HEK293 (cell line): ENCODE measurements at regions not wholly inside any gene's neighbourhood (a gene's known extent, or its start where the extent isn't known, plus 50 kb on each side); places are given as distances from the start of the nearest gene placed in this dataset.

Experiments
- CTCF ChIA-PET: fragments of 350-600 bp; formaldehyde crosslinking; extraction: SDS; loops from one replicate; lab custom pipeline; 2021; ENCODE audit warnings: antibody characterized with exemption; lab: Yijun Ruan, JAX
- POLR2A ChIA-PET: fragments of 300-600 bp; formaldehyde crosslinking; extraction: SDS; loops from one replicate; lab custom pipeline; 2020; ENCODE audit warnings: antibody characterized with exemption, inconsistent platforms; lab: Yijun Ruan, JAX
- H3K27ac ChIP-seq: fragments of 200-500 bp; sonication (Bioruptor generic); 2 replicates; pipeline ENCODE4 v1.5.1; 2014; ENCODE audit warnings: low read depth, low read length, control low read depth, inconsistent platforms; ENCODE audit errors: extremely low read depth
- H3K36me3 ChIP-seq, 2 experiments: fragments of 200-500 bp in 1 of 2; sonication (Bioruptor generic) in 1 of 2; 1 replicate in 1 of 2; 2 replicates in 1 of 2; pipeline ENCODE4 v1.5.1; 2014 to 2017; ENCODE audit warnings: inconsistent platforms in 2 of 2, low read length in 2 of 2; ENCODE audit not compliant: control insufficient read depth in 2 of 2, insufficient read depth in 1 of 2
- H3K4me1 ChIP-seq: fragments of 200-500 bp; sonication (Bioruptor generic); 2 replicates; pipeline ENCODE4 v1.5.1; 2014; ENCODE audit warnings: mild to moderate bottlenecking, low read length, inconsistent platforms; ENCODE audit not compliant: control insufficient read depth, insufficient read depth
- H3K4me3 ChIP-seq: 2 replicates; pipeline ENCODE4 v1.5.1; 2011; ENCODE audit warnings: low read depth, mild to moderate bottlenecking, control low read depth, low read length, moderate library complexity
- H3K9me3 ChIP-seq: fragments of 200-500 bp; sonication (Bioruptor generic); 2 replicates; pipeline ENCODE4 v1.5.1; 2014; ENCODE audit warnings: low read depth, low read length, inconsistent platforms; ENCODE audit not compliant: control insufficient read depth, insufficient read depth
- HOXD13 ChIP-seq: sonication (generic); formaldehyde crosslinking; IDR thresholded peaks from 2 replicates; pipeline ENCODE4 v1.8.0; 2022; ENCODE audit warnings: missing genetic modification reagents, borderline replicate concordance
- KLF8 ChIP-seq: fragments of 450-650 bp; formaldehyde crosslinking; IDR thresholded peaks from 2 replicates; pipeline ENCODE4 v1.5.1; 2016; ENCODE audit warnings: missing biosample characterization, missing genetic modification characterization
- MEIS1 ChIP-seq: sonication (generic); formaldehyde crosslinking; IDR thresholded peaks from 2 replicates; pipeline ENCODE4 v1.8.1; 2022; ENCODE audit warnings: missing genetic modification reagents, mild to moderate bottlenecking, borderline replicate concordance
- SCRT1 ChIP-seq: fragments of 450-650 bp; formaldehyde crosslinking; IDR thresholded peaks from 2 replicates; pipeline ENCODE4 v1.5.1; 2016; ENCODE audit warnings: missing biosample characterization, missing genetic modification characterization, borderline replicate concordance
- SCRT2 ChIP-seq: fragments of 450-650 bp; formaldehyde crosslinking; IDR thresholded peaks from 2 replicates; pipeline ENCODE4 v1.5.1; 2016; ENCODE audit warnings: missing biosample characterization, missing genetic modification characterization
- SETDB1 ChIP-seq: IDR thresholded peaks from one replicate; pipeline ENCODE4 v1.6.1; 2017; ENCODE audit warnings: mild to moderate bottlenecking, low read length, moderate library complexity, mixed read lengths; ENCODE audit not compliant: insufficient read length
- TRIM28 ChIP-seq: IDR thresholded peaks from 2 replicates; pipeline ENCODE4 v1.6.1; 2011; ENCODE audit warnings: low read length, control low read depth, borderline replicate concordance
- WT1 ChIP-seq: fragments of 450-650 bp; formaldehyde crosslinking; IDR thresholded peaks from 2 replicates; pipeline ENCODE4 v1.5.1; 2016; ENCODE audit warnings: missing biosample characterization, missing genetic modification characterization
- ZBTB21 ChIP-seq: fragments of 450-650 bp; formaldehyde crosslinking; IDR thresholded peaks from 2 replicates; pipeline ENCODE4 v1.5.1; 2017; ENCODE audit warnings: missing biosample characterization, missing genetic modification characterization
- ZBTB48 ChIP-seq: fragments of 450-650 bp; formaldehyde crosslinking; IDR thresholded peaks from 2 replicates; pipeline ENCODE4 v1.5.1; 2016; ENCODE audit warnings: missing biosample characterization, missing genetic modification characterization
- ZFHX2 ChIP-seq: fragments of 450-650 bp; formaldehyde crosslinking; conservative IDR thresholded peaks from 2 replicates; pipeline ENCODE4 v1.5.1; 2016; ENCODE audit warnings: missing biosample characterization, missing genetic modification characterization
- ZIC2 ChIP-seq: fragments of 450-650 bp; formaldehyde crosslinking; IDR thresholded peaks from 2 replicates; pipeline ENCODE4 v1.5.1; 2016; ENCODE audit warnings: missing biosample characterization, missing genetic modification characterization
- ZNF133 ChIP-seq: fragments of 450-650 bp; formaldehyde crosslinking; IDR thresholded peaks from 2 replicates; pipeline ENCODE4 v1.5.1; 2016; ENCODE audit warnings: missing biosample characterization, missing genetic modification characterization
- ZNF175 ChIP-seq: fragments of 450-650 bp; formaldehyde crosslinking; IDR thresholded peaks from 2 replicates; pipeline ENCODE4 v1.5.1; 2016; ENCODE audit warnings: missing biosample characterization, missing genetic modification characterization
- ZNF19 ChIP-seq: fragments of 450-650 bp; formaldehyde crosslinking; IDR thresholded peaks from 2 replicates; pipeline ENCODE4; 2016; ENCODE audit warnings: missing biosample characterization, missing genetic modification characterization, low read depth
- ZNF324 ChIP-seq: fragments of 450-650 bp; formaldehyde crosslinking; IDR thresholded peaks from 2 replicates; pipeline ENCODE4 v1.5.1; 2016; ENCODE audit warnings: missing biosample characterization, missing genetic modification characterization
- ZNF416 ChIP-seq: fragments of 450-650 bp; formaldehyde crosslinking; IDR thresholded peaks from 2 replicates; pipeline ENCODE4 v1.5.1; 2016; ENCODE audit warnings: missing biosample characterization, missing genetic modification characterization
- ZNF521 ChIP-seq: fragments of 450-650 bp; formaldehyde crosslinking; IDR thresholded peaks from 2 replicates; pipeline ENCODE4 v1.5.1; 2017; ENCODE audit warnings: missing biosample characterization, mild to moderate bottlenecking, missing genetic modification characterization
- ZNF530 ChIP-seq: fragments of 450-650 bp; formaldehyde crosslinking; IDR thresholded peaks from 2 replicates; pipeline ENCODE4 v1.5.1; 2016; ENCODE audit warnings: low read depth, missing biosample characterization, missing genetic modification characterization
- ZNF629 ChIP-seq: fragments of 450-650 bp; formaldehyde crosslinking; IDR thresholded peaks from 2 replicates; pipeline ENCODE4 v1.5.1; 2017; ENCODE audit warnings: missing biosample characterization, missing genetic modification characterization
- ZNF658 ChIP-seq: fragments of 450-650 bp; formaldehyde crosslinking; IDR thresholded peaks from 2 replicates; pipeline ENCODE4; 2016; ENCODE audit warnings: missing biosample characterization, missing genetic modification characterization
- ZNF660 ChIP-seq: fragments of 450-650 bp; IDR thresholded peaks from 2 replicates; pipeline ENCODE4 v1.5.1; 2018; ENCODE audit warnings: missing biosample characterization, mild to moderate bottlenecking, missing genetic modification characterization
- ZNF76 ChIP-seq: fragments of 450-650 bp; formaldehyde crosslinking; IDR thresholded peaks from 2 replicates; pipeline ENCODE4; 2016; ENCODE audit warnings: low read depth, missing biosample characterization, missing genetic modification characterization, borderline replicate concordance
- ZNF776 ChIP-seq: fragments of 450-650 bp; formaldehyde crosslinking; IDR thresholded peaks from 2 replicates; pipeline ENCODE4 v1.5.0; 2017; ENCODE audit warnings: missing biosample characterization, missing genetic modification characterization, borderline replicate concordance
- ZSCAN30 ChIP-seq: fragments of 450-650 bp; IDR thresholded peaks from 2 replicates; pipeline ENCODE4 v1.5.1; 2018; ENCODE audit warnings: missing biosample characterization, mild to moderate bottlenecking, missing genetic modification characterization, moderate library complexity
- TF ChIP-seq, protein P1 (sequence below): fragments of 450-650 bp; formaldehyde crosslinking; IDR thresholded peaks from 2 replicates; pipeline ENCODE4 v1.5.1; 2016; ENCODE audit warnings: missing biosample characterization, missing genetic modification characterization
- TF ChIP-seq, protein P2 (sequence below): fragments of 450-650 bp; formaldehyde crosslinking; IDR thresholded peaks from 2 replicates; pipeline ENCODE4; 2016; ENCODE audit warnings: missing biosample characterization, missing genetic modification characterization
- TF ChIP-seq, protein P3 (sequence below): sonication (generic); formaldehyde crosslinking; IDR thresholded peaks from 2 replicates; pipeline ENCODE4 v1.8.1; 2022; ENCODE audit warnings: mild to moderate bottlenecking, moderate library complexity, missing genetic modification reagents
- TF ChIP-seq, protein P4 (sequence below): fragments of 450-650 bp; formaldehyde crosslinking; IDR thresholded peaks from 2 replicates; pipeline ENCODE4 v1.5.1; 2017; ENCODE audit warnings: missing biosample characterization, missing genetic modification characterization

DNA sequence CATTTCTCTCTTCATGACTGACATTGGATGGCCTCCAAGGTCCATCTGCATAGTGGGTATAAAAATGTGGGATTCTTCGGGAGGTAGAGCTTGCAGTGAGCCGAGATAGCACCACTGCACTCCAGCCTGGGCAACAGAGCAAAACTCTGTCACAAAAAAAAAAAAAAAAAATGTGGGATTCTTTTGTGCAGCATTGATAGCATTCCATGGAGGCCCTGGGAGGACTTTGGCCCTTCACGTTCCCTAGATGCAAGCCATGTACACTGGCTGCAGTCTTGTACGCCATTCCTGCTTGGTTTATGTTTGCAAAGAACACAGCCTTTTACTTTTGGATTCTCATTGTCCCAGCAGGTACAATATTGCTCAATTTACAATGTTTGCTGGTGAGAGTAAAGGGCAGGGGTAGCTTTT is 157.8 kb downstream of the SLCO4C1 start:
- Histone ChIP-seq H3K4me1 (no peaks in the 10 kb centered on the region), H3K4me3 (no peak overlapping the region), H3K36me3 (no peaks in the 10 kb centered on the region), H3K9me3 (no peaks in the 10 kb centered on the region), H3K27ac (no peak overlapping the region)
- TF ChIP-seq KLF8 (tag by site-specific recombination): no peak
- no peak for TF ChIP-seq MEIS1
- TF ChIP-seq, protein P1, sequence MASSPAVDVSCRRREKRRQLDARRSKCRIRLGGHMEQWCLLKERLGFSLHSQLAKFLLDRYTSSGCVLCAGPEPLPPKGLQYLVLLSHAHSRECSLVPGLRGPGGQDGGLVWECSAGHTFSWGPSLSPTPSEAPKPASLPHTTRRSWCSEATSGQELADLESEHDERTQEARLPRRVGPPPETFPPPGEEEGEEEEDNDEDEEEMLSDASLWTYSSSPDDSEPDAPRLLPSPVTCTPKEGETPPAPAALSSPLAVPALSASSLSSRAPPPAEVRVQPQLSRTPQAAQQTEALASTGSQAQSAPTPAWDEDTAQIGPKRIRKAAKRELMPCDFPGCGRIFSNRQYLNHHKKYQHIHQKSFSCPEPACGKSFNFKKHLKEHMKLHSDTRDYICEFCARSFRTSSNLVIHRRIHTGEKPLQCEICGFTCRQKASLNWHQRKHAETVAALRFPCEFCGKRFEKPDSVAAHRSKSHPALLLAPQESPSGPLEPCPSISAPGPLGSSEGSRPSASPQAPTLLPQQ (tag by site-specific recombination): no peak
- no peak for TF ChIP-seq ZNF629 (tag by site-specific recombination)
- no peak for TF ChIP-seq SCRT2 (tag by site-specific recombination)
- TF ChIP-seq ZBTB48 (tag by site-specific recombination): no peak
- TF ChIP-seq ZNF658: no peak
- no peak for TF ChIP-seq SCRT1 (tag by site-specific recombination)
- no peak for TF ChIP-seq ZNF660
- TF ChIP-seq ZNF175 (tag by site-specific recombination): no peak
- TF ChIP-seq ZNF76: no peak
- TF ChIP-seq ZNF19: no peak
- TF ChIP-seq ZNF133 (tag by site-specific recombination): no peak
- TF ChIP-seq ZIC2 (tag by site-specific recombination): no peak
- TF ChIP-seq, protein P2, sequence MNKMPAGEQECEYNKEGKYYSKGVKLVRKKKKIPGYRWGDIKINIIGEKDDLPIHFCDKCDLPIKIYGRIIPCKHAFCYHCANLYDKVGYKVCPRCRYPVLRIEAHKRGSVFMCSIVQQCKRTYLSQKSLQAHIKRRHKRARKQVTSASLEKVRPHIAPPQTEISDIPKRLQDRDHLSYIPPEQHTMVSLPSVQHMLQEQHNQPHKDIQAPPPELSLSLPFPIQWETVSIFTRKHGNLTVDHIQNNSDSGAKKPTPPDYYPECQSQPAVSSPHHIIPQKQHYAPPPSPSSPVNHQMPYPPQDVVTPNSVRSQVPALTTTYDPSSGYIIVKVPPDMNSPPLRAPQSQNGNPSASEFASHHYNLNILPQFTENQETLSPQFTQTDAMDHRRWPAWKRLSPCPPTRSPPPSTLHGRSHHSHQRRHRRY (tag by site-specific recombination): no peak
- CTCF ChIA-PET: no interaction called here
- POLR2A ChIA-PET: interaction anchor here (0.7 kb wide), 1 partner anchor 1146 kb away, joined by 3 read pairs; no protein-coding TSS in a partner anchor

DNA sequence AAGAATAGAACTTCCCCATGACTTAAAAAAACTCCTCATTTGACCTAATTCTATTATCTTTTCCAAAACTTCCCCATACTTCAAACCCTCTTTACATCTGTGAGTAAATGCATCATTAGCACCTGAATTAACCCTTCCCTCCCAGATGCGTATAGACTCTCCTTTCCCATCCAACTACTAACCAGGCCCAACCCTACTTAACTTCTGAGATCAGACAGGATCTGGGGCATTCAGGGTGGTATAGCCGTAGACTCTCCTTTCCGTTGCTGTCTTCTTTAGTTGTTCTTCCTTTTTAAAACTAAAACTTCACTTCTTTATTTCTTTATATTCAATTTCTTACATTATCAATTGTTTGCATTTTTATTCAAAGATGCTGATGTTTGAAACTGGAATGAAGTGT is 165.2 kb downstream of the SLCO4C1 start:
- POLR2A ChIA-PET: no interaction called here
- H3K36me3 ChIP-seq: no peaks in the 10 kb centered on the region
- CTCF ChIA-PET: no interaction called here
- H3K9me3 ChIP-seq: no peaks in the 10 kb centered on the region
- H3K4me1 ChIP-seq: no peaks in the 10 kb centered on the region
- H3K4me3 ChIP-seq: no peak overlapping the region
- H3K27ac ChIP-seq: no peak overlapping the region
- TF ChIP-seq ZNF19: no peak
- TF ChIP-seq, all 188 proteins: peak for 0

DNA sequence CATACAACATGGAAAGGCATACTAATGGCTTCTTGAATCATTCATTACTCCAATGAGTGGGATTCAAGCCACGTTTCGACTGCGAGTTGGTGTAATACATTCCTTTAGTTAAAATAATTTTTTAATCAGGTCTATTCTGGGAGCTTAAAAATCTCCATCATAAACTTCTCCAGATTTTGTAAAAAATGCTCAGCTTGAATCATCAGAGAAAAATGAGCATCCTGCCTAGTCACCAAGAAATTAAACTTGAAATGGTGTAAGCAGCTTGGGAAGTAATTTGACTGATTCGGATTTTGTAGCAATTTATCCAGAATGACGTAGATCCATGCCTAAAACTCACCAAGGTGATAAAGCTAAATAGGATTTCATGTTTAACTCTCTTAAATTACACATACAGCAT is 165.7 kb downstream of the SLCO4C1 start:
- CTCF ChIA-PET: no interaction called here
- Histone ChIP-seq H3K4me1 (no peaks in the 10 kb centered on the region), H3K27ac (no peak overlapping the region)

More for the DNA sequence above, 165.7 kb downstream of the SLCO4C1 start:
- Histone ChIP-seq H3K4me3 (no peak overlapping the region), H3K36me3 (no peaks in the 10 kb centered on the region), H3K9me3 (no peaks in the 10 kb centered on the region)
- TF ChIP-seq, protein P3, sequence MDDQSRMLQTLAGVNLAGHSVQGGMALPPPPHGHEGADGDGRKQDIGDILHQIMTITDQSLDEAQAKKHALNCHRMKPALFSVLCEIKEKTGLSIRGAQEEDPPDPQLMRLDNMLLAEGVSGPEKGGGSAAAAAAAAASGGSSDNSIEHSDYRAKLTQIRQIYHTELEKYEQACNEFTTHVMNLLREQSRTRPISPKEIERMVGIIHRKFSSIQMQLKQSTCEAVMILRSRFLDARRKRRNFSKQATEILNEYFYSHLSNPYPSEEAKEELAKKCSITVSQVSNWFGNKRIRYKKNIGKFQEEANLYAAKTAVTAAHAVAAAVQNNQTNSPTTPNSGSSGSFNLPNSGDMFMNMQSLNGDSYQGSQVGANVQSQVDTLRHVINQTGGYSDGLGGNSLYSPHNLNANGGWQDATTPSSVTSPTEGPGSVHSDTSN (CRISPR knock-in tag): no peak
- TF ChIP-seq ZNF530 (tag by site-specific recombination): no peak
- no peak for TF ChIP-seq ZNF324 (tag by site-specific recombination)
- TF ChIP-seq ZNF776 (tag by site-specific recombination): no peak
- no peak for TF ChIP-seq WT1 (tag by site-specific recombination)
- TF ChIP-seq HOXD13: no peak
- TF ChIP-seq ZSCAN30 (tag by site-specific recombination): no peak
- TF ChIP-seq ZBTB21: no peak
- no peak for TF ChIP-seq TRIM28
- no peak for TF ChIP-seq SETDB1
- TF ChIP-seq ZNF521 (tag by site-specific recombination): no peak
- TF ChIP-seq ZFHX2 (tag by site-specific recombination): no peak
- no peak for TF ChIP-seq ZNF416
- TF ChIP-seq, protein P4, sequence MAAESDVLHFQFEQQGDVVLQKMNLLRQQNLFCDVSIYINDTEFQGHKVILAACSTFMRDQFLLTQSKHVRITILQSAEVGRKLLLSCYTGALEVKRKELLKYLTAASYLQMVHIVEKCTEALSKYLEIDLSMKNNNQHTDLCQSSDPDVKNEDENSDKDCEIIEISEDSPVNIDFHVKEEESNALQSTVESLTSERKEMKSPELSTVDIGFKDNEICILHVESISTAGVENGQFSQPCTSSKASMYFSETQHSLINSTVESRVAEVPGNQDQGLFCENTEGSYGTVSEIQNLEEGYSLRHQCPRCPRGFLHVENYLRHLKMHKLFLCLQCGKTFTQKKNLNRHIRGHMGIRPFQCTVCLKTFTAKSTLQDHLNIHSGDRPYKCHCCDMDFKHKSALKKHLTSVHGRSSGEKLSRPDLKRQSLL (tag by site-specific recombination): no peak
- POLR2A ChIA-PET: no interaction called here
